HEK293 (cell line): ENCODE measurements at regions not wholly inside any gene's neighbourhood (a gene's known extent, or its start where the extent isn't known, plus 50 kb on each side); places are given as distances from the start of the nearest gene placed in this dataset.

Experiments used
- MYNN ChIP-seq: fragments of 450-650 bp; formaldehyde crosslinking; IDR thresholded peaks from 2 replicates; pipeline ENCODE4 v1.5.1; 2016; ENCODE audit warnings: missing biosample characterization, missing genetic modification characterization, borderline replicate concordance
- ZNF114 ChIP-seq: fragments of 450-650 bp; formaldehyde crosslinking; IDR thresholded peaks from 2 replicates; pipeline ENCODE4 v1.5.0; 2017; ENCODE audit warnings: missing biosample characterization, missing genetic modification characterization
- ZNF24 ChIP-seq: fragments of 450-650 bp; formaldehyde crosslinking; IDR thresholded peaks from 2 replicates; pipeline ENCODE4 v1.5.1; 2016; ENCODE audit warnings: missing biosample characterization, missing genetic modification characterization
- ZNF292 ChIP-seq: fragments of 450-650 bp; formaldehyde crosslinking; IDR thresholded peaks from 2 replicates; pipeline ENCODE4 v1.5.1; 2016; ENCODE audit warnings: low read depth, missing biosample characterization, missing genetic modification characterization, borderline replicate concordance
- TF ChIP-seq, protein P1 (sequence below): fragments of 450-650 bp; formaldehyde crosslinking; IDR thresholded peaks from 2 replicates; pipeline ENCODE4 v1.5.1; 2016; ENCODE audit warnings: missing biosample characterization, missing genetic modification characterization

DNA sequence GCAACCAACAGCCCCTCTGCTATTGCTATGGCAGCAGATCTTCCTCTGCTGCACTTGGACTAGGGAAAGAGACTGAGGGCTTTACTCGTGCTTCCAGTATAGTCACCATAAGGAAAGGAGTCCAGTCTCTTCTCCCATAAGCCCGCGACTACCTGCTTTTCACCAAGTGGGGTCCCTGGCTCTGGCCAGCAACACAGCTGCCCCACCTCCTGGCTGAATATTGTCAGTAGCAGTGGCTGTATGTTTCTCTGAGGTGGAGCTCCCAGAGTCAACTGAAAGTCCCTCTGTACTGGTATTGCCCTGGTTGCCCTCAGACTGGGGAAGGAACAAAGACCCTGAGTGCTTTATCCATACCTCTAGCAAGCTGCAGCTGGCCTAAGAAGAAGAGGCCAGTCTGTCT lies 719.6 kb downstream of the SQOR start:
- no peak for TF ChIP-seq ZNF24
- TF ChIP-seq, protein P1, sequence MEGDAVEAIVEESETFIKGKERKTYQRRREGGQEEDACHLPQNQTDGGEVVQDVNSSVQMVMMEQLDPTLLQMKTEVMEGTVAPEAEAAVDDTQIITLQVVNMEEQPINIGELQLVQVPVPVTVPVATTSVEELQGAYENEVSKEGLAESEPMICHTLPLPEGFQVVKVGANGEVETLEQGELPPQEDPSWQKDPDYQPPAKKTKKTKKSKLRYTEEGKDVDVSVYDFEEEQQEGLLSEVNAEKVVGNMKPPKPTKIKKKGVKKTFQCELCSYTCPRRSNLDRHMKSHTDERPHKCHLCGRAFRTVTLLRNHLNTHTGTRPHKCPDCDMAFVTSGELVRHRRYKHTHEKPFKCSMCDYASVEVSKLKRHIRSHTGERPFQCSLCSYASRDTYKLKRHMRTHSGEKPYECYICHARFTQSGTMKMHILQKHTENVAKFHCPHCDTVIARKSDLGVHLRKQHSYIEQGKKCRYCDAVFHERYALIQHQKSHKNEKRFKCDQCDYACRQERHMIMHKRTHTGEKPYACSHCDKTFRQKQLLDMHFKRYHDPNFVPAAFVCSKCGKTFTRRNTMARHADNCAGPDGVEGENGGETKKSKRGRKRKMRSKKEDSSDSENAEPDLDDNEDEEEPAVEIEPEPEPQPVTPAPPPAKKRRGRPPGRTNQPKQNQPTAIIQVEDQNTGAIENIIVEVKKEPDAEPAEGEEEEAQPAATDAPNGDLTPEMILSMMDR (tag by site-specific recombination), result no peak
- TF ChIP-seq ZNF292 (tag by site-specific recombination), result no peak
- no peak for TF ChIP-seq MYNN
- no peak for TF ChIP-seq ZNF114 (tag by site-specific recombination)
